ENCODE measurements at regions not wholly inside any gene's neighbourhood (a gene's known extent, or its start where the extent isn't known, plus 50 kb on each side); places are given as distances from the start of the nearest gene placed in this dataset.

GRCh38 chr1:81325397-81325796, 475.3 kb upstream of the ADGRL2 start:
- no peak for TF ChIP-seq CTCF (IDR thresholded peaks at IDR 0.05)
- TF ChIP-seq POLR2A (IDR thresholded peaks at IDR 0.05): no peak

Measured in adrenal gland (tissue), 5 donors.